ENCODE measurements at regions not wholly inside any gene's neighbourhood (a gene's known extent, or its start where the extent isn't known, plus 50 kb on each side); places are given as distances from the start of the nearest gene placed in this dataset.
A peak's percentile ranks its signal among the peaks of the same experiment; 100 is the strongest.

- H3K4me3 ChIP-seq (replicated peaks in 1 of 2; ENCODE audit: low read depth in 2 of 2, low read length in 2 of 2): no peak overlapping the region
- no peak for DNase-seq (ENCODE audit: low read depth in 2 of 2)
- TF ChIP-seq CTCF (IDR thresholded peaks at IDR 0.05; ENCODE audit: low read depth, low read length): no peak
These were observed 100.1 kb upstream of the ADTRP start for GRCh38 chr6:11878735-11879134.

- no peak overlapping the region for H3K4me3 ChIP-seq (replicated peaks in 1 of 2; ENCODE audit: low read depth in 2 of 2, low read length in 2 of 2)
- no peak for DNase-seq (ENCODE audit: low read depth in 2 of 2)
- no peak for TF ChIP-seq CTCF (IDR thresholded peaks at IDR 0.05; ENCODE audit: low read depth, low read length)
These were observed 99.4 kb upstream of the ADTRP start for GRCh38 chr6:11878029-11878428.

- no peak for TF ChIP-seq CTCF (IDR thresholded peaks at IDR 0.05; ENCODE audit: low read depth, low read length)
- no peak overlapping the region for H3K4me3 ChIP-seq (replicated peaks in 1 of 2; ENCODE audit: low read depth in 2 of 2, low read length in 2 of 2)
- no peak for DNase-seq (ENCODE audit: low read depth in 2 of 2)
These were observed 98.4 kb upstream of the ADTRP start for GRCh38 chr6:11876934-11877433.

- no peak overlapping the region for H3K4me3 ChIP-seq (replicated peaks in 1 of 2; ENCODE audit: low read depth in 2 of 2, low read length in 2 of 2)
- no peak for TF ChIP-seq CTCF (IDR thresholded peaks at IDR 0.05; ENCODE audit: low read depth, low read length)
- no peak for DNase-seq (ENCODE audit: low read depth in 2 of 2)
These were observed 96.9 kb upstream of the ADTRP start for GRCh38 chr6:11875325-11876109.

- no peak overlapping the region for H3K4me3 ChIP-seq (replicated peaks in 1 of 2; ENCODE audit: low read depth in 2 of 2, low read length in 2 of 2)
- TF ChIP-seq CTCF (IDR thresholded peaks at IDR 0.05; ENCODE audit: low read depth, low read length): no peak
- peak; percentile 22 to 91 for DNase-seq (ENCODE audit: low read depth in 2 of 2)
These were observed 91.2 kb upstream of the ADTRP start for GRCh38 chr6:11869672-11870340.

- no peak overlapping the region for H3K4me3 ChIP-seq (replicated peaks in 1 of 2; ENCODE audit: low read depth in 2 of 2, low read length in 2 of 2)
- TF ChIP-seq CTCF (IDR thresholded peaks at IDR 0.05; ENCODE audit: low read depth, low read length): no peak
- peak in 1 of 2 donors; percentile 9 for DNase-seq (ENCODE audit: low read depth in 2 of 2)
These were observed 89.8 kb upstream of the ADTRP start for GRCh38 chr6:11868392-11868791.
